SH-SY5Y (cell line): ENCODE measurements at regions not wholly inside any gene's neighbourhood (a gene's known extent, or its start where the extent isn't known, plus 50 kb on each side); places are given as distances from the start of the nearest gene placed in this dataset.

Experiments used
- GATA2 ChIP-seq: IDR thresholded peaks from 2 replicates; pipeline ENCODE4 v1.6.1; 2011; ENCODE audit warnings: mild to moderate bottlenecking, low read depth, low read length
- GATA3 ChIP-seq: IDR thresholded peaks from 2 replicates; pipeline ENCODE4 v1.6.1; 2011; ENCODE audit warnings: low read depth, mild to moderate bottlenecking, low read length, moderate library complexity

DNA sequence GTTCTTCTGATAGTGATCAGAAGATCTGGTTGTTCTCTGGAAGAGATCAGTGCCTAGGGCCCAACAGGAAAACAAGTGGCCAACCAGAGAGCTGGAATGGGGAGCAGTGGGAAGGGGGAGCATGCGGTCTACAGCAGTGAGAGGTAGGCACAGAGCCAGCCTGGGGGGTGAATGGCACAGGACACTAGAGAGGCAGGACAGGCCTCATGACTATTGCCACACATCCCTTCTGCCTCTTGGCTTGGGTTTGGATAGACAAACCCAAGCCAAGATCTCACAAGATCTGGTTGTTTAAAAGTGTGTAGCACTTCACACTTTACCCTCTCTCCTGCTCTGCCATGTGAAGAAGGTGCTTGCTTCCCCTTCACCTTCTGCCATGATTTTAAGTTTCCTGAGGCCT, 224.4 kb downstream of the ARHGAP12 start:
- no peak for TF ChIP-seq GATA3
- no peak for TF ChIP-seq GATA2

DNA sequence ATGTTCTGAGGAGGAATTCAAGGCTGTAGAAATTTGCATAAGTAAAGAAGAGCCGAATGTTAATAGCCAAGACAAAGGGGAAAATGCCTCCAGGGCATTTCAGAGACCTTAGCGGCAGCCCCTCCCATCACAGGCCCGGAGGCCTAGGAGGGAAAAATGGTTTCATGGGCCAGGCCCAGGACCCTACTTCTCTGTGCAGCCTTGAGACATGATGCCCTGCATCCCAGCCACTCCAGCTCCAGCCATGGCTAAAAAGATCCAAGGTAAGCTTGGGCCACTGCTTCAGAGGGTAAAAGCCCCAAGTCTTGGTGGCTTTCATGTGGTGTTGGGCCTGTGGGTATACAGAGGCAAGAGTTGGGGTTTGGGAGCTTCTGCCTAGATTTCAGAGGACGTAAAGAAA, 225.7 kb downstream of the ARHGAP12 start:
- no peak for TF ChIP-seq GATA3
- TF ChIP-seq GATA2: no peak

DNA sequence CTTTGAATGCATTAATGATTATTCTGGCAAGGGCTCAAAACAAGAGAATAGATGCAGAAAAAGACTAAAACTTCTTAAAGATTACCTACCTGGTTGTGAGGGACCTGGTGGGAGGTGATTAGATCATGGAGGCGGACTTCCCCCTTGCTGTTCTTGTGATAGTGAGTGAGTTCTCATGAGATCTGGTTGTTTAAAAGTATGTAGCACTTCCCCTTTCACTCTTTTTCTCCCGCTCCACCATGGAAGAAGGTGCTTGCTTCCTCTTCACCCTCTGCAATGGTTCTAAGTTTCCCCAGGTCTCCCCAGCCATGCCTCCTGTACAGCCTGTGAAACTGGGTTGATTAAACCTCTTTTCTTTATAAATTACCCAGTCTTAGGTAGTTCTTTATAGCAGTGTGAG, 226.6 kb downstream of the ARHGAP12 start:
- TF ChIP-seq GATA3 (no peak), GATA2 (no peak)

DNA sequence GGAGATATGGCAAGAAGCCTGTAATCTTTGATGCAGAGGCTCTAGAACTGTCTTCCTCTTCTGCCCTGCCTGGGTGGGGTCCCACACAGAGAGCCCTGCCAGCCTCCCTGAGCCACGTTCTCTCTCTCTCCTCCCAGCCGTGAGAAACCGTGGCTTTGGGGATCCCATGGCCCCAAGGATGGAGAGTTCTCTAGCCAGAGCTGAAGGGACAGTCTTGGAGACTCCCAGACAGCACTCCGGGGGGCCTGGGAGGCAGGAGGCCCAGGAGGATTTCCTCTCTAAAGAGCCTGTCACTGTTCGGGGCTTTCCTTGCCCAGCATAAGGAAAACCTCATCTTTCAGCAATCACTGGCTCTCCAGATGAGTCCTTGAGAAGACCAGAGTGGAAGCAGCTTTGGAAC, 227.1 kb downstream of the ARHGAP12 start:
- no peak for TF ChIP-seq GATA3
- TF ChIP-seq GATA2: no peak

DNA sequence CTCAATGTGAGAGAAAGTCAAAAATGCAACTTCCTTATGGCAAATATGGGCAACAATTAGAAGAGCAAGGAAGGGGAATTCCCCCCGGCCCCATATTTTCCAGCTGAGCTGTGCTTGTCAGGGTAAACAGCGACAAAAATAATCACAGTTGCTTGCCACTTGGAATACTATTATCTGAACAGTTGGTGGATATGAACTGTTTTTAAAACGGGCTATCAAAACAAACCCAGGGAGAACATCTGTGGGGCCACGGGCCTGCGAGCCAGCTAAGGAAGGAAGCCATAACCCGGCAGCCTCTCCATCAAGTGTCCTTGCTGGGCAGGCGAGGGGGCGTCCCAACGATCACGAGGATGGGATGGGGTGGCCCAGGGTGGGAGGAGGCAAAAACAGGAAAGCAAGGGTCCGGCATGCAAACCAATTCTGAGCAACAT, 228.4 kb downstream of the ARHGAP12 start:
- no peak for TF ChIP-seq GATA3
- no peak for TF ChIP-seq GATA2

DNA sequence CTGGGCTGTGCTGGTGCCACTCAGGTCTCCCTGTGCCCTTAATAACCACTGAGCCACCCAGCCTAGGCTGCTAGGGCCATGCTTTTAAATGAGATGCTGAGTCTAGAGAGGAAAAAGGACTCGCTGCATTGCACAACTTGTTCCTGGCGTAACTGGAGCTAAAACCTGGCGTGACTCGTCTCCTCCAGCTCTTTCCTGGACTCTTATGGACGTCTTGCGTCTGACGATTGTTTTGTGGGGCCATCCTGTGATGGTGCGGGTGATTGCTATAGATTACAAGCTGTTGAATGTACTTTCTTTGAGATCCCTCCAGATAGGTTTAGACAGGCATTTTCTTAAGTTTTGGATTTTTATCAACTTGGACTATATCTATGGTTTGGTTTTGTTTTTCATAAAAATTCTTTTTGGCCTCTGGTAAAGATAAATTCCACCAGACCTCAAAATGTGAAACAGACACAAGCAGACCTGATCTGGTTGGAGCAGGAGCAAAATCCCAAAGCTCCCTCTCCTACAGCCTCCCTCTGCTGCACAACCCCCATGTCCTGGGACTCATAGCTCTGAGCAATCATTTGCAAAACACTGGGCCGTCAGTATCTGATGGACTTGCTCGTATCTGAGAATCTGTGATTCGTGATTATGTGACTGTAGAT, 230.3 kb downstream of the ARHGAP12 start:
- TF ChIP-seq GATA3 (no peak), GATA2 (0 out of 2 replicates have a peak, but pooled peaks have one; percentile 12)

DNA sequence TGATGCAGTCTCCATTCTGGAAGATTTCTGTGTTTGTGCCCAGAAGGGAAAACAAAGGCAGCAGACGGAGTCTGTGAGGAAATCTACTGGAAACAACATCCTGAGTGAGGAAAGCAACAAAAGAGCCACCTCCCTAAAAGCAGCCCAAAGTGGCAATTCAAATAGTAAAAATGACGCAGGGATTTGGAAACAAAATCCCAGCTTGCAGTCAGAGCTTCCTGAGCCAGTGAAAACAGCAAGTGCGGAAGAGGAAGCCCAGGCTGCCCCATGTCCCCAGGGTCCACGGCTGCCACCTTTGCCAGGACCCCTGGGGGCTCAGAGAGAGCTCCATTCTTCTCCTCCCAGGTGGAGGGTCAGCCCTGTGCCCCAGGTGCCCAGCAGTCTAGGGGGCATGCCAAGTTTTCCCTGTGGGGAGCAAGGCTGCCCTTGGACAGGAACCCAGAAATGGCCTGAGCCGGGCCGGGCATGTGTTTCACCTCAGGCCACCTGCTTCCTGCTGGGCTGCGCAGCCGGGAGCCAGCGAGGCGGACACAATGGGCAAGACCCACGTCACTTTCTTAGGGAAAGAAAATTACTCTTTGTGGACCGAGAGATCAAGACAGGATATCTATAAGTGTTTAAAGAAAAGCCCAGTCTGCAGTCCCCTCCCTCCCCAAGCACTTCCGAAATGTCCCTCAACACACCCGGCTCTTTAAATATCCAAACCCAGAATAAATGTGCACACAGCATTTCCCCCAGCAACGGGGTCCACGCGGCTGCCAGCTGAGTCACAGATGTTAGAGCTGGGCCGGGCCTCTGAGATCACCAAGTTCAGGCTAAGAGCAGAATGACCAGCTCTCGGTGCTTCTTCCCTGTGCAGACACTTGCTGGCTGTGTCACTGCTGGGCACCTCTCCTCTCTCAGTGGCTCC, 231.1 kb downstream of the ARHGAP12 start:
- TF ChIP-seq GATA2 (no peak), GATA3 (no peak)

DNA sequence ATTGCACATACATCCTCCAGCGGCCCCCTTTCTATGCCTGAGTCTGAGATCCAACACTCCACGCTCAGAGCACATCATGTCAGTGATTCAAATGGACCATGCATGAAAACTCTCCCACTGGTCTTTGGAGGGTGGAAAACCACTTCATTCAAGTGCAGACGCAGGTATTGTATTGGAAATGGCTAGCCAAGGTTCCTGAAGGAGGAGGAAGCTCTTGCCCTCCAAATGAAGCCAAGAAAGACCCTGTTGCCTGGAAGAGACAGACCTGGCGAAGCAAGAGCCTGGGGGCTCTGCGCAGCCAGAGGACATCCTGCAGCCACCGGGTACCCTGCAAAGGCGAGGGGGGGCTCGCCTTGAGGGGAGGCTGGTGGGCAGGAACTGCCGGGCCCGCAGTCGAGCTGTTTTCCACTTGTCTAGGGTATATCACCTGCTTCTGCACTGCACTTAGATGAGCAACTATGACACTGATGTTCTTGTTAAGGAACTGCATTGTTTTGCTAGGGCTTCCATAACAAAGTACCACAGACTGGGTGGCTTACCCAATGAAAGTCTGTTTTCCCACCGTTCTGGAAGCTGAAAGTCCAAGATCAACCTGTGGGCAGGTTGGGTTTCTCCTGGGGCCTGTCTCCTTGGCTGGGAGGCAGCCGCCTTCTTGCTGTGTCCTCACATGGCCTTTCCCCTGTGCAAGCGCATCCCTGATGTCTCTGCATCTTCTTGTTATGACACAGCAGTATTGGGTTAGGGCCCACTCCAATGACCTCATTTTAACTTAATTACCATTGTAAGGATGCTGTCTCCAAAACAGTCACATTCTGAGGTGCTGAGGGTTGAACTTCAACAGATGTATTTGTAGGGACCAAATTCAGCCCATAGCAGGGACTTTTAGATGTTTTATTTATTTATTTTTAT, 233.4 kb downstream of the ARHGAP12 start:
- TF ChIP-seq GATA2: no peak
- no peak for TF ChIP-seq GATA3

DNA sequence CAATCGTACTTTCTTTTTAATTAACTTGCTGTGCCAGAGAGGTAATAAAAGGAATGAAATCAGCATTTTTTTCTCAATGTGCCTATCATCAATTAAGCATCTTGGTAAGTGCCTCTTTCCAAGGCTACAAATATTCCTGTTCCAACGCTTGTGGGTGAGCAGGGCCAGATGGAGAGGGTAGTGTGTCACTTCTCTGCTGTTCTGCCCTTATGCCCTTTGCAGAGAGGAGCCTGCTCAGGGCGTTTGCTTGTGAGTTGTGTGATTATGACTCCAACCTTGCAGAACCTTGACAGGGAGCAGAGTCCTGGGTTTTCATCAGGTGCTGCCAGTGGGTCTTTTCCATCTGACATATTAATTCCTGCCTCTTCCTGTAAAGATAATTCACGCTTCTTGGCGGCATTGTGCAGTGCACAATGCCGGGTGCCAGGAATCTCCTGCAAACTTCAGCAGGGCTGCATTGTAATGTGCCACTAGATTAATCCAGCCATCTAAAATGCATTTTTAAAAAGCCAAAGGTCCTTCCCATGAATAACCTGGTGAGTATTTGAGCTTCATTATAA, 234.4 kb downstream of the ARHGAP12 start:
- no peak for TF ChIP-seq GATA3
- TF ChIP-seq GATA2: no peak

DNA sequence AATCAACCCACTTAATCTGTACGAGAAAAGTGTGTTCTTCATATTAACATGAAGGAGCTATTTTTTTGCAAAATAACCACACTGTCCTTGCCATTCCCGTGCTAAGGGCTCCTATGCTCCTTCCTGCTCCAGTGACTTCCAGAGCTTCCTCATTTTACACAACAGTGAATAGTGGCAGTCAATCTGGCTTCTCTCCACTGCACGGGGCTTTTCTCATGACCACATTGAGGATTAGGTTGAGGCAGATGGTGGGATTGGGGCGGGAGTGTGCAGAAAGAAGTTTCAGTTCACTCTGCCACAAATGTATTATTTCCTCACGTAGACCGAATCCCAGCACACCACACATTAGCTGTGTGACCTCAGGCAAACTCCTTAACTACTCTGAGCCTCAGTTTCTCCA, 235.1 kb downstream of the ARHGAP12 start:
- no peak for TF ChIP-seq GATA2

DNA sequence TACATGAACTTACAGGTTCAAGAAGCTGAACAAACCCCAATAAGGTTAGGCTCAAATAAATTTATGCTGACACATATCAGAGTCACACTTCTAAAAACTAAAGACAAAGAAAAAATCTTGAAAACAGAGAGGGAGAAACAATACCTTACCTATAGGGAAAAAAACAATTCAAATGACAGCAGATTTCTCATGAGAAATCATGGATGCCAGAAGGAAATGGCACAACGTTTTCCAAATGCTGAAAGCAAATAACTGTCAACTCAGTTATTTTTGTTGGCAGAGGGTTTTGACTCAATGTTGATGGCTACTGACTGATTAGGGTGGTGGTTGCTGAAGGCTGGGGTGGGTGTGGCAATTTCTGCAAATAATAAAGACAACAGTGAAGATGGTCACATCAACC, 239.4 kb downstream of the ARHGAP12 start:
- TF ChIP-seq GATA3: no peak
- no peak for TF ChIP-seq GATA2

DNA sequence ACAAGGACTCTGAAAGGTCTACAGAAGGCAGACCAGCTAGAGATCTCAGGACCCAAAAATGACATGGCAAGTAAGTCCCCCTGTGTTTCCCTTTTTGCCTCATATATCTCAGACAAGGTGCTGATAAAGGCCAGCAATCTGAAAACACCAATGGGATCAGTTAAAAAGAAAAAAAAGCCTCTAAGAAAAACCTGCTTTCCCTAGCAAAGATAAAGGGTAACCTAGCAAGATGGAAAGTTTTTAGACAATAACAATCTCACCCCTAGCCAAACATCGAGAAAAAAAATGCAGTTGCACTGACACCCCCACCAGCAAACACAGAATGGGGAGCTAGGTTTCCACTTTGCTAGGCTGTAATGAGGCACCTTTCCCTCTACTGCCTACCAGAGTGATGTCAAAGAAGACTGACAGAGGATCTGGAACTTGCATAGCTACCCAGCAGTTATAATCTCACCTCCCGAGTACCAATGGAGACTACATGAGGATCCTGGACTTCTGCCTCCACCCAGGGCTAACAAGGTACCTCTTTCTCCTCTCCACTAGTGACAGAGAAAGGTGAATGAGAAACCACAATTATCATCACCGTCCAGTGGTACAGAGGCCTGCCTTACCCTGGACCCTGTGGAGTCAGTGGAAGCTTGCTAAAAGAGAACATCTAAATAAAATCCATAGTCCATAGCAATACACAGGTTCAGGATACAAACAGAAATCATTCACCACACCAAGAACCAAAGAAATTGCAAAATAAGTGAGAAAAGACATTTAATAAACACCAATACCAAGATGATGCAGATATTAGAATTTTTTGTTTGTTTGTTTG, 240.8 kb downstream of the ARHGAP12 start:
- TF ChIP-seq GATA2 (no peak), GATA3 (no peak)

DNA sequence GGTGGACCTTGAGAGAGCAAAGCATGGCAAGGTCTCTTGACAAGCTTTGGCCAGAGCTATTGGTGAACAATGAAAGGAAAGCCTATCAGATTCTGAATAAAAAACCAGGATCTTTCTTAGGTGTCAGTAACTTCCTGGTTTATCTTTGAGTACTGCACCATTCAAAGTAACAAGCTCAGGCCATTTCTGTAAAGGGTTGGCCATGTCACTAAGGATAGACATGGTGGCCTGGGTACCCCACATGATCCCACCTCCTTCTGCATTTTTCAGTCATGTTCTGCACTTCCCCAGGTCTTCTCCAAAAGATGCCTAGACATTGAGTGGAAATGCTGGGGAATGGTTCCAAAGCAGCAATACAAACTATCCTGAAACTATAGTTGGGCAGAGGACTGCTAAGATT, 242.0 kb downstream of the ARHGAP12 start:
- TF ChIP-seq GATA3 (no peak), GATA2 (no peak)
